GM19238 (cell line): ENCODE measurements at regions not wholly inside any gene's neighbourhood (a gene's known extent, or its start where the extent isn't known, plus 50 kb on each side); places are given as distances from the start of the nearest gene placed in this dataset.

Experiments used
- DNase-seq: peaks from one replicate; pipeline ENCODE4 v3.0.0; 2011; ENCODE audit warnings: low spot score; ENCODE audit not compliant: insufficient read length

DNA sequence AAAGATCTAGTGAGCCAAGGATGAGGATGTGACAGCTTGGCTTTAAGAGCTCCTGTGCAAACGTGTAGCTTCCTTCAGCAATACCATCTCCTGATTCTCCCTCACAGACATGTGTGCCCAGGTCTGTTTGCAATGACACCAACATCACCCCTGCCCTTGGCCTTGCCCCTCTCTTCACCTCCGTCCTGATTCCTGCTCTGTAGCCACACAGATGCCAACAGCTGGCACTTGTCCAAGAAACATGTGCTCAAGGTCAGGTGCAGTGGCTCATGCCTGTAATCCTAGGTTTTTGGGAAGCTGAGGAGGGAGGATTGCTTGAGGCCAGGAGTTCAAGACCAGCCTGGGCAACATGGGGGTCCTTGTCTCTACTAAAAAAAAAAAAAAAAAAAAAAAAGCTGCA is 103.8 kb upstream of the CRHR1 start:
- DNase-seq: no peak

DNA sequence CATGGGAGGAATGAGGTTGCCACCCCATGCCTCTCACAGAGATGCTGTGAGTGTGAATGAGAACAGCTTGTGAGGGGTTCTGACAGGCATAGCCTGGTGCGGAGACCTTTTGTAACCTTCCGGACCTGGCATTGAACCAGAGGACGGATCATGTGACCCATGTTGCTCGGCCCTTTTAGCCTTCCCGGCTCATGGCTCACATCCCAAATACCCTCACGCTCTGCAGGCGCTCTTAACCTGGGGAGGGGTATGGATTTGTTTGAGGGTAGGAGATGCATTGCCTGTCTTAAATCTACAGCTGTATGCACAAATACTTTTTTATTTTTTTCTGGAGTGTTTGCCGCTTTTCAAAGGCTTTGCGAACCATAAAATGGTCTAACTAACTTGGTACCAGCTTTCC is 102.4 kb upstream of the CRHR1 start:
- no peak for DNase-seq

DNA sequence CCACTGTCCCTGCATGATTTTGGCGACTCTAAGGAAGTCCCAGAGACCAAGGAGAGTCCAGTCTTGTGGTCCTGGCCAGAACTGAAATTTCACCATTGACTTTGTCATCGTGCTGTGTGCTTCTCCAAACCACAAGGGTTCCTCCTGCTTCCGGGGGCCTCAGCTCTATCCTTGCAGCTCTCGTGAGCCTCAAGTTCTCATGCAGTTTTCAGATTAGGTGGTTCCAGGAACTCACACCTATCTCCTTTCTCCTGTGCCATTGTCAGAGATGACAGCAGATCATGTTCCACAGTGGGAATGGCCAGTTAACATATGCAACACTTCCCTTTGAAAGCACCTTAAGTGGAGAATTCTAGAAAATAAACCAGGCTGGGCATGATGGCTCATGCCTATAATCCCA is 97.9 kb upstream of the CRHR1 start:
- DNase-seq: no peak

DNA sequence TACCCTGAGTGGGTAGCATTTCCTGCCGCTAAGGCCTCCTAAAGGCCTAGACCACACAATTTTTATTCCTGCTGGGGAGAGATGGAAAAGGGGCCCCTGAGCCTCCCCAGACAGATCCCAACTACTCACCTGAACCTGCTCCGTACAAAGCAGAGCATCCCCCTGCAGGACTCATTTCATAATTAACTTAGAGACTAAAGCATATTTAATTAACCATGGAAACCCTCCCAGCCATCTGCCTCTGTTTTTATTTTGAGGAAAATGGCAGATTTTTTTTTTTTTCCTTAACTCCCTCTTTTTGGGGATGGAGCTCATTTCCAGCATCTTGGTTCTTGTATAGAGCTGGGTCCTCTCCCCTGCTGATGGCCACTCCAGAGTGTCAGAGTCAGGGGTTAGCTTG is 96.5 kb upstream of the CRHR1 start:
- DNase-seq: no peak

DNA sequence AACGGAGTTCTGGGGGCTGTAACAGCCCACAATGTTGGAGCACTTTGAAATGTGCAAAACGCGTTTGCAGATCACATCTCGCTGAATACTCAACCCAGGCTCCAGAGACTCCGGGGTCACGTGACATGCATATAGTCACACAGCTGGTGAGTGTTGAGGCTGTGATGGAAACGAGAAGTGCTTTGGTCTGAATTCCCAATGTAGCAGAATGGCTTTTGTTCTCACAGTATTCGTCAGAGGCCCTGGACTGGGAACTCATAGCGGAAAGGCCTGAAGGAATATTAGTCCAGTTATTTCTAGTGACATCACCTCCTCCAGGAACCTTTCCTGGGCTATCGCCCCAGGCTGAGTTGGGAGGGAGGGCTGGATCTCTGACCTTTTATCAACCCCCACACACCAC is 95.8 kb upstream of the CRHR1 start:
- no peak for DNase-seq

DNA sequence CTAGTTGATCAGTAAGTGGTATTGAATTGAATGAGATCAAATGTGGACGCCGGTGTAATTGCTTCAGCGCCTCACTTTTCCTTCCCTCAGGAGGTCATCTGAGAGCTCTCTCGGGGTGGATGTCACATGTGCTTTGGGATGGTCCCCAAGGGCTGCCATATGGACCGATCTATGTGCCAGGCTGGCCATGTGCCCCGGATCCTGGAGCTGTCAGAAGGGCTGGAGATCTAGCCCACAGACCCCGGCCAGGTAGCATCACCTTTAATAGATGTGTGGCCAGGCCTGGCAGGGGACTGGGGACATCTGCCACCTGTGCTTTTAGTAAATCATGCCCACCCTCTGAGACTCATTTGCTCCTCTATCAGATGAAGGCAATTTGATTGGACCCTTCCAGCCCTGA is 95.3 kb upstream of the CRHR1 start:
- no peak for DNase-seq

DNA sequence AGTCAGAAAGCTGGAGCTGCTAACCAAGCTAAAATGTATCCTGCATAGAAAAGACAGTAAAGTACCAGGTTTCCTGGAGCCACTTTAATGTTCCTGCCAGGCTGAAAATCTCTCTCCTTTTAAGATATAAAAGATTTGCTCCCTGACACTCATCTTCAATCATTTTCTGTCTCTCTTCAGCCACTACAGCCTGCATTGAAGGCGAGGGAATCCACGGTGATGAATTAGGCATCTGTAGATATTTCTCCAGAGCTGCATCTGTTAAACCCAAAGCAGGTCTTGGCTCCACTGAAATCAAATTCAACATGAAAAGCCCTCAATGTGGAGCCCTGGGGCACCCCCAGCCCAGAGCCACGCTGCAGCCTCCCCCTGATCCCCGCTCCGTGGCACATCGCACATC is 94.7 kb upstream of the CRHR1 start:
- no peak for DNase-seq

DNA sequence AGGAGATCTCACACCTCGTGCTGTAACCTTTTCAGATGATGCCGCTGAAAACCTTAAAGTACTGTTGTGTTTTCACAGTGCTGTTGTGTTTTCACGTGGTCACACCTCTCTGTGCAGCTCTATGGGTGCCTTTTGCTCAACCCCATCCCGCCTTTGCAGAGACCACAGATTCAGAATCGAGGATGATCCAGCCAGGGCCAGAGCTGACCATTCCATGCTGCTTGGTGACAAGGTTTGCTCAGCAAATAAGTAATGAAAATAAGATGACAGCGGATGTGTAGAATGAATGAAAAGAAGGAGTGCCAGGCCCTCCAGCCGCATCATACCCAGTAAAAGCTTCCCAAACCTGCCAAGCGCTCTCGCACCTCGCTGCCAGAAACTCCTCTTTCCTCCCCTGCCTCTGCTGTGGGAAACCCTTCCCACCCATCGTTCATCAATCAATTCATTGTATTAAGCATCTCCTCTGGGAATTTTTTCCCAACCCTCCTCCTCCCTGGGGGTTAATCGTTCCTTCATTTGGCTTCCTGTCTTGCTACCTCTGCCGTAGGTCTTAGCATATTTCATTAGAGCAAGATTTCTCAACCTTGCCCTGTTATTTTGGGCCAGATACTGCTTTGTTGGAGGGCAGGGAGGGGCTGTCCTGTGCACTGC is 93.4 kb upstream of the CRHR1 start:
- no peak for DNase-seq

DNA sequence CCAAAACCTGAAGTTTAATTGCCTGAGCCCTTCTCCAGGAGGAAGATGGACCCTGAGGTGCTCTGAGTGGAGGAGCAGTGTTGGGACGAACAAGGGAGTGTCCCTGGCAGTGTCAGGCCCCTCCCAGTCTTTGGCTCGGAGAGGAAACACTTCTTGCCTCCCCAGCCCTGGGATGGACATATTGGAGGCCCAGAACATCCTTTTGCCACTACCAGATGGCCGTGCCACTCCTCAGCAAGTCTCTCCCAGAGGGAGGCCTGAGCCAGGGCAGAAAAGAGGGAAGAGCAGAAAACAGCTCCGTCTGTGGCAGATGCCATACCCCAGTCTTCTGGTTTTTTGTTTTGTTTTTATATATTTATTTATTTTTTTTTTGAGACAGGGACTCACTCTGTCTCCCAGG is 91.5 kb upstream of the CRHR1 start:
- no peak for DNase-seq

DNA sequence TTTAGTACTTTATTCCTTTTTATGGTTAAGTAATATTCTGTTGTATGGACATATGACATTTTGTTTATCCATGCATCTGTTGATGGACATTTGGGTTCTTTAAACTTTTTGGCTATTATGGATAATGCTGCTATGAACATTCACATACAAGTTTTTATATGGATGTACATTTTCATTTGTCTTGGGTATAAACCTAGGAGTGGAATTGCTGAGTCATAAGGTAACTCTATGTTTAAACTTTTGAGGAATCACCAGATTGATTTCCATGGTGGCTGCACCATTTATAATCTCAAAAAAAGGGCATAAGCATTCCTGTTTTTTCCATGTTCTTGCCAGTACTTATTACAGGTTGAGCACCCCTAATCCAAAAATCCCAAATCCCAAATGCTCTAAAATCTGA is 90.3 kb upstream of the CRHR1 start:
- DNase-seq: no peak

DNA sequence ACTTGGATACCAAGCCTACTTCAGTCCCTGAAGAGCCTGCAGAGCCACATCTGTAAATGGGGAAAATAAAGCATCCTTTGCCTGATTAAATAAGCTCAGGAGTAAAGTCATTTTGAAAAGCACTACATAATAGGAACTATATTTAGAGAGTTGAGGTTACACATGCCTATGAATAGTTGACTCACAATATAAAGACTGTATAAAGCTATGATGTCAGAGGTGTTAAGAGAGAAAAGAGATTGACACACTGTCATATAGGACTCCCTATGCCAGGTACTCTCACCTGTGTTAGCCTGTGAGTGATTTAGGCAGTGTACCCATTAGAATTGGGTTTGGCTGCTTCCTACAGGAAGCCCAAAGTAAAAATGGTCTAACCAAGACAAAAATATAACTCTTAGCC is 87.7 kb upstream of the CRHR1 start:
- DNase-seq: no peak

DNA sequence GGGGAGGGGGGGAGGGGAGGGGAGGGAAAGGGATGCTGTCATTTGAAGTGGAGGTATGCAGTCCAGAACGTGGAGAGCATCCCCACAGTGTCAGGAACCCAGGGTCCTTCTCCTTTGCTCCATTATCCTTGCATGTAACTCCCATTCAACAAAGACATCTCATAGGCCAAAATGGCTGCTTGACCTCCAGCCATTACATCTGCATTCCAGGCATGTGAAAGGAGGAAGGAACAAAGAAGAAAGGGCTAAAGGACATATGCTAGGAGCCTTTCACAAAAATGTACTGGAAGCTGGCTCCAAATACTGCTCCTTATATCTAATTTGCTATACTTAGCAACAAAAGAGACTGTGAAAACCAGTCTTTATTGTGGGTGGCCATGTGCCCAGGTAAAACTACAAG is 87.0 kb upstream of the CRHR1 start:
- no peak for DNase-seq

DNA sequence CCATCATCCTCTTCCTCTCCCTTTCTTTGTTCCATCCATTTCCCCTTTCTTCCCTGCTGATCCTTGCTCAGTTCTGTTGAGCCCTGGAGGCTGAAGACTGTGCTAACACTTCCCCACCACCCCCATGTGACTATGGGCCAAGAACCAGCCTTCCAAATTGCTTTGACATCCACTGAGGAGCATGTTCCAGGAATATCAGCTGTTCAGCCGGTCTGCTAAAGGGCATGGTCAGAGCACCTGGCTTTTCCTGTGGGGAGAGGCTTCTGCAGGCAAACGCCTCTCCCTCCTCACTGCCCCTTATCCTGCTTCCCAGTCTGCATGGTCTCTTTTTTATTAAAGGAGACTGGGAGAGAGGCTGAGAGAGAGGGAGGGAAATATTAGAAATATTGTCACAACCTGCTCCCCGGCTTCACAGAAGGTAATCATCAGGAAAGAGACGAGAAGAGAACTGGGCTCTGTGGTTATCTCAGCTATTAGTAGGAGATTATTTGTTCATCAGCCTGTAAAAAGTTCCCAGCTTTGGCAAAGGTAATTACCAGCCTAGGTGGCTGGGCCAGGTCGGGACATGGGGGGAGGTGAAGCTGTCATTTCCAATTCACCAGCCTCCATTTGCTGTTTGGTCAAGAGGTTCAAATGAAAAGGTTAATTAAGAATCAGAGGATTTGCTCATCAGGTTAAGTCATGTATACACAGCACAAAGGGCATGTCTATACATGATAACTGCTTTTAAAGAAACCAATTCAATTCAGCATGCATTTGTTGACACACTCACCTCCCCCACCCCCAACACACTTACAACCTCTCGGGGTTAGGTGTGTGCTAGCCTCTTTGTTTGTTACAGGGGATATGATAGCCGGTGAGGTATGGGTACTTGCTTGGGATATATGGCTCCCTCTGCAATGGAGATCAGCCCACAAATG is 83.7 kb upstream of the CRHR1 start:
- DNase-seq: no peak

DNA sequence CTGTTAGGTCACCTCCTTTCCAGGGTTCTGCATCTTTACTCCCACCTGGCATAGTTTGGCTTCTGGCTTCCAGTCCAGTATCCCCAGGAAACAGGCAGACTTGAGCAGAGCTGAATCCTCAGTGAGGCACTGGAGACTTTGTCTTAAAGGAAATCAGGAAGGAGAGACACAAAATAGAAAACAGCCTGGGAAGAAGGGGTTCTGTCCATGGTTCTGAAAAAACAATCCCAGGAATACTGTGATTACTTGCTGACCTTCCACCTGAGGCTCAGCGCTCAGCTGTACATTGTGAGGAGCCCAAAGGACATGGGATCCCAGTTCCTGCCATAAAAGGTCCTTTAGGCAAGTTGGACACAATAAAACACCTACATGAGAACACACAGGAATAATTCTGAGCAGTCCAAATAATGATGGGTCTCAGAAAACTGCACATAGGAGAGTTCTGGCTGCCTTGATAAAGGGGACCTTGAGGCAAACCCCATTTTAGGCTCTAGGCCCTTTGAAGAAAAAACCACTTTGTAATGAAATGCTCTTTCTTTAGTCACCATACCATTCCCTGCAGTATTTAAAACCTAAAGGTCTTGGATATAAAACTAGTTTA is 81.4 kb upstream of the CRHR1 start:
- no peak for DNase-seq

DNA sequence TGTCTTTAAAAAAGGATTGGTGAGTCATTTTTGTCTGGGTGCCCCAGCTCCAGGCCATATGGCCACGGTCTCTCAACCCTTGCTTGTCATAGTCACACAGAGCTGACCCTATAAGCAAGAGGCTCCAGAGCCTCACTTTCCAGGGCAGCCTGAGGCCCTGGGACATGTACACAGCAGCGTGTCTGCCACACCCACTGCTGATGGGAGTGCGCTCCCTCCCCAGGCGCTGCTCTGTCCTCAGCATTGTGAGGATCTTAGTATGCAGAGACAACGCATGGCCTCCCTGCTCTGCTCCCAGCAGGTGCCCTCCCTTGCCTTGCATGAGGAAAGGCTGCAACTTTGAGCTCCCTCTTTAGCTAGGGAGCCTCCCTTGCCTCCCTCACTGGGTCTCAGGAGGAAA is 80.8 kb upstream of the CRHR1 start:
- DNase-seq: no peak

DNA sequence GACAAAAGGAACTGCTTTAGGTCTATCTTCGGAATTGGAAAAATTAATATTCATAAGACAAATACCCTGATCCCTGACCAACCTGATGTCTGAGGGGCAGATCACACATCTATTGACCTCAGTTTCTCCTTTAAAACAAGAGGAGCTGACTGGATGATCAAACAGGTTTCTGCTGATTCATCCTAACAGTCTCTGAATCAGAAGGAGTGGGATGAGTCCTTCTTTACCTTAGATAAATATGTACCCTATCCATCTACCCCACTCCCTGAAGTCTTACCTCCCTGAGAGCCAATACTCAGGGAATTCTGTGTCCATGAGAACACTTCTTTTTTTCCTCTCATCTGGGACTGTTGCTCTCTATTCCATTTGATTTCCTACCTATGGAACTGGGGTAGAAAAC is 80.3 kb upstream of the CRHR1 start:
- no peak for DNase-seq

DNA sequence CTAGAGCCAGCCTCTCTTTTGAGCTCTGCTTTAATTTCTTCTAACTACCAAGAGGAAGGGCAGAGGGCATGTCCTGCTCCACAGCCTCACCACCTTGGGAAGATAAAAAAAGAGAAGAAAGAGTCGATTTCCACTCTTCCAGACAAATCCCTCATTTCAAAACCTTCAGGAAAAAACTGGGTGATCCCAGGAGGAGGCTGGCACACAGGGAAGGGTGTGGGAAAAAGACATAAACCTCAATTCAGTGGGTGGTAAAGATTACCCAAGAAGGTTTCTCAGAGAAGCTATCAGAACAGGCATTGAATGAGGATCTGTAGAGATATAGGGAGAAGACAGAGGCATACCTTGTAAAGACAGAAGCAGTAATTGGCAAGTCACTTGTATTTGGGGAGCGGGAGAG is 79.9 kb upstream of the CRHR1 start:
- DNase-seq: no peak

DNA sequence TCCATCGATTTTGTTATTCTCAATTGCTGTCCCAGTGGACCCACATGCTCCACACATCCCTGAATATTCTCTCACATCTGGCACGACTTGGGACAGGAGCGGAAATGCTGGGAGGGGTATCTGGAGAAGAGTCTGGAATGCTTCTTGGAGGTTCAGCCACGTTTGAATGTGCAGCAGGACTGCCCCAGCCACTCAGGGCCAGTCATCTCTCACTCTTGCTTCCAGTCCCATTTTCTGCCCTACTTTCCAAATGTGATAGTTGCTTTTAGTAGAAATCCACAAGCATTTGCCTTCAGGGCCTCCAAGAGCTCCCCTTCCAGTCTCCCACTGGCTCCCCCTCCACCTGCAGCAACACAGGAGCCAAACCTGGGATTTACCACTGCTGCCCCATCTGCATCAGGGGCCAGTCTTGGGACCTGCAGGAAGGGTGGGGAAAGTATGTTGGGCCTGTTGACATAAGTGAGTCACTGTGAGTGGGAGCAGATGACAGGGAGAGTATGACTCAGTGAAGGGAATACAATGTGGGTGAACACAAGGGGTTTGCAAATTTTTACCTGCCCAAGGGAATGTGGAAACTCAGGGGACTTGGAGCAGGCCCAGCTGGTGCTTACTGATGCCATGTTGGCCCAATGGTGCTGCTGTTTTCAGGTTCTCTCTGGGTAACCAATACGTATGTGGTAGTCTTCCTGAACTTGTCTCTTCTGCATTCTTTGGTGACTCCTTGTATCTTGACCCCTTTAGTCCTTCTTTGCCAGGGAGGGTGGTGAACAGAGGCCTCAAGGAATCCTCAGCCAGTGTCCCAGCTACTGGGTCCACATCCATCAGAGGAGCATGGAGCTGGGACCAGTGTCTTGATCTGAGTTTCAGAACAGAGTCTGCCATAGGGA is 78.8 kb upstream of the CRHR1 start:
- no peak for DNase-seq

DNA sequence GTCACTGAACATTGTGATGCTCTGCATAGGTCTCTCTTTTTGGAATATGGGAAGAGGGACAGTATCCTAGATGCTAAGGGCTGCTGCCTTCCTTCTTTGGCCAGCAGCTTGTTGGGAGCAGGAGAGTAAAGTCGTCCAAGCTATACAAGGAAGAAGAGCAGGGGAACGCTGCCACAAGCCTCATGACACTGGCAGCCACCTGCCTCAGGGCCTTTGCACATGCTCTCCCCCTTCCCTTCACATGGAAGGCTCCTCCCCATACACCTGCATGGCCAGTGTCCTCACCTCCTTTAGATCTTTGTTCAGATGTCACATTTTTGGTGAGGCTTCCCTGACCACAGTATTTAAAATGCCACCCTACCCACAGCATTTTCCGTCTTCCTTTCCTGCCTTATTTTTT is 78.1 kb upstream of the CRHR1 start:
- DNase-seq: no peak

DNA sequence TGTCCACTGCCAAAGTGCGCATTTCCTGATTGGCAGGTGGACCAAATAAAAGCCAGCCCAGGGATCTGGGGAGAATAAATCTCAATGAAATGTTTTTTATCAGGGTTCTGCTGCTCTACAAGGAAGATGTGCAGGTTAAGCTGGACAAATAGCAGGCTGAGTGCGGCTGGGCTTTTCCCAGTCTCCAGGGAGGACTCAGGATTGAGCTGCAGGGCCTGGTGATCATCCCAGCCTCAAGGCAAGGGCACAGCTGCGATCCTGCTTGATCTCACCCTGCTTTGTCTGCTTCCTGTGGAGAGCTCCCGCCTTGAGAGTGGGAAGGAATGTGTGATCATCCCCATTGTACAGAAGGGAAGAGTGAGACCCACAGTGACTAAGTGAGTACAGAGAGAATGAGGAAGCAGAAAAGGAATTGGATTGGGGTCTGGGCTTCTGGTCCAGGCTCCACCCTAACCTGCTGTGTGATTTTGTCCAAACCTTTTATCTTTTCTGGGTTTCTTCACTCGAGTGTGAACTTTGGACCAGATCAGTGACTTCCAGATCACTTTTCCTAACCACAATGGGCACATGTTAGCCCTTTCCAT is 75.3 kb upstream of the CRHR1 start:
- no peak for DNase-seq

DNA sequence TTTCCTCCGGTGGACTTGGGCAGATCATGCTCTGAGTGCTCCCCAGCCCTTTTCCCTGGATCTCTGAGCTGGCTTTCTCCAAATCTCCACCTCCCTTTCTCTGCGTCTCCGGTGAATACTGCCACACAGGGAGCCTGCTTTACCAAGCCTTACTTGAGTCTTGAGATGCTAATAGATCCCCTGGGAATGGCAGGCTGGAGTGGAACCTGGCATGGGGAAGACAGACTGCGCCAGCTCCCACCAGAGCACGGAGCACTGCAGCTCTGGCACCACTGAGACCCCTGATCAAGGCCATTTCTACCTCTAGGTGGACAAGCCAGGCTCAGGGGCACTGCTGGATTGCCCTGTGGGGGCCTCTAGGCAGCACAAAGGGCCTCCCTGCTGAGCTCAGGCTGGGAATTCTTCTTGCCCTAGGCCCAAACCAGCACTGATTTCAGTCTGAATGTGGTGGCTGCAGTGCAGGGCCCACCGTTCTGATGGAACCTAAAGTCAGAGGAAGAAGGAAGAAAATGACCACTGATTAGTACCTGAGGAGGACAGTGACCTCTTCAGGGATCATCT is 74.3 kb upstream of the CRHR1 start:
- DNase-seq: no peak
